Activated CD4-positive, CD25-positive, alpha-beta regulatory T cell treated with anti-CD3 and anti-CD28 coated beads, Interleukin-2, amount 50 U/mL, for 24 hours (primary cell): ENCODE measurements at regions not wholly inside any gene's neighbourhood (a gene's known extent, or its start where the extent isn't known, plus 50 kb on each side); places are given as distances from the start of the nearest gene placed in this dataset.

Source experiments
- ATAC-seq, 2 donors: fragments of 150-1000 bp; cut with Tn5 transposase; one replicate each; pipeline ENCODE4 v1.10.0; 2021; ENCODE audit warnings: mild to moderate bottlenecking in 1 of 2, moderate library complexity in 1 of 2

DNA sequence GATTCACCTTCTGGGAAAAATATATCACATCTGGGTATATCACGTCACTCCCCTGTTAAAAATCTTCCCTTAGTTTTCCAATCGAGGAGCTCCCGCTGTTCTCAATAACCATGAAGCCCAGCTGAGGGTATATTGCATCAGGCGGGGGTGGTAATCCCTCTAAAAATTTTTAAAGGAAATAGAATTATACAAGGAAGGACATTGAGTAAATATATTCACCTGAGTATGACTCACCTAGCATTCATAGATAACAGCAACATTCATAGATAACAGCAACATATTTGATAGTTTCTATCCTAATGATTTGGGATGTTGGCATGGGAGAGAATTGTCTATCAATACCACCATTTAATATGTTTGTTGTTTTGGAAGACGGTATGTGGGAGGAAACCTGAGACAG is 473.6 kb downstream of the RMST start:
- ATAC-seq, result no peak

GRCh38 chr12:97938031-97938430 is 475.4 kb downstream of the RMST start:
- ATAC-seq, result no peak

GRCh38 chr12:97939156-97939555 is 476.6 kb downstream of the RMST start:
- no peak for ATAC-seq

GRCh38 chr12:97940105-97940504 is 477.5 kb downstream of the RMST start:
- ATAC-seq, result no peak

- ATAC-seq, result no peak
Observed at GRCh38 chr12:97940629-97941028, 478.0 kb downstream of the RMST start.

DNA sequence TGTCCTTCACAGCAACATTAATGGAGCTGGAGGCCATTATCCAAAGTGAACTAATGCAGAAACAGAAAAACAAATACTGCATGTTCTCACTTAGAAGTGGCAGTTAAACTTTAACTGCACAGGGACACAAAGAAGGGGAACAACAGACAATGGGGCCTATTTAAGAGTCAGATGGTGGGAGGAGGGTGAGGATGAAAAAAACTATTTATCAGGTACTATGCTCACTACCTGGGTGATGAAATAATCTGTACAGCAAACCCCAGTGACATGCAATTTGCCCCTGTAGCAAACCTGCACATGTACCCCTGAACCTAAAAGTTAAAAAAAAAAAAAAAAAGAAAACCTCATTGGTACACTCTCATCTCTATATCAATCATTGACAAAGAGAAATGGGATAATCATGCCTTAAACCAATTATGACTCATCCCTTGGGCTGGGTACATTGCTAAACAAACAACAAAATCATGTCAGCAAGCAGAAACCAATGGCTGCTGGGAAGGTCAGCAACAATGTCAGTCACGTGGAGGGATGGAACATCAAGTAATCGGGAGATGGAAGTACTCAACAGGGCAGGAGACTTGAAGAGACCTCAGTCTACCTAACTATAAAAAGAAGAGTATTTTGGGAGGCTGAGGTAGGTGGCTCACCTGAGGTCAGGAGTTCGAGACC is 479.2 kb downstream of the RMST start:
- no peak for ATAC-seq

DNA sequence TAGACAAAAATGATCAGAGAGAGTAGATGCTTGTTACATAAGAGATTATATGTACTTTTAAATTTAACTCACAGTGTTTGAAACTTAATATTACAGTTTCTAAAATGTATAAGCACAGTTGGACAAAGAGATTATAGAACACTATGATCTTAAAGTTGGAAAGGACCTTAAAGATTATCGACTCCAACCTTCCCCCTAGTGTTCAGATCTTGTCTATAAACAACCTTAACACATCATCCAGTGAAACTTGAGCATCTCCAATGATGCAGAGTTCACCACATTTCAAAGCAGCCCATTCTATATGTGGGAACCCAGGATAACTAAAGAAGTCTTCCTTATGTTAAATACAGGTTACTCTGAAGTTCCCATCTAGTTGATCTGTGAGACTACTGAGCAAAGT is 480.8 kb downstream of the RMST start:
- no peak for ATAC-seq

- no peak for ATAC-seq
Observed at GRCh38 chr12:97944576-97944975, 482.0 kb downstream of the RMST start.

GRCh38 chr12:97946701-97947100 is 484.1 kb downstream of the RMST start:
- no peak for ATAC-seq

DNA sequence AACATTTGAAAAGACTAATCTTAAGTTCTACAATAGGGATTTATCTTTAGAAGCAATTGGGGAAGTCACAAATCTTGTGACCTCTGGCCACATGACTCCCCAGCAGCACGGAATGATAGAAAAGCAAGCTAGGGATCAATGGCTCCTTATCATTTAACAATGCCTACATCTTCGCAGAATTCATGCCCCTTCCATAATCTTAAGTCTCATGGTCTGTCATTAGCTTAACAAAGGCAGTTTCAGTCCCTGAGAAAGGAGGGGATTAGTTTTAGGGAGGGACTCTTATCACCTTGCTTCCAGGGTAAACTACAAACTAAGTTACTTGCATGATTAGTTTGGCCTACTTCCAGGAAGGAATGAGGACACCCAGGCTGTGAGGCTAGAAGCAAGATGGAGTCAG is 486.0 kb downstream of the RMST start:
- no peak for ATAC-seq

- no peak for ATAC-seq
Observed at GRCh38 chr12:97951239-97951638, 488.6 kb downstream of the RMST start.

- ATAC-seq, result no peak
Observed at GRCh38 chr12:97951717-97952116, 489.1 kb downstream of the RMST start.

DNA sequence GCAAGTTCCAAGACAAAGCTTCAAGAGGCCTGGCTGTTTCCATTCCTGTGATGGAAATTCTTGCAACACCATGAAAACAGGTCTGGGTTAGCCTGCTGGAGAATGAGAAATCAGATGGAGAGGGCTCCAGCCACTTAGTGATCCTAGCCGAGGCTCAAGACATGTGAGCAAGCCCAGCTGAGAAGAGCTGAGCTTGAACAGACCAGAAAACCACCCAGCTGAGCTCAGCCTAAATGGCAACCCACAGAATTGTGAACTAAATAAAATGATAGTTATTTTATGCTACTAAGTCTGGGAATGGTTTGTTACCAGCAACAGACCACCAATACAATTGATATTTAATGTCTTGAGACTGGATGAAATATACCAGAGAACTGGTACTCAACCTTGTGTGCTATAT is 494.5 kb downstream of the RMST start:
- ATAC-seq, result no peak

DNA sequence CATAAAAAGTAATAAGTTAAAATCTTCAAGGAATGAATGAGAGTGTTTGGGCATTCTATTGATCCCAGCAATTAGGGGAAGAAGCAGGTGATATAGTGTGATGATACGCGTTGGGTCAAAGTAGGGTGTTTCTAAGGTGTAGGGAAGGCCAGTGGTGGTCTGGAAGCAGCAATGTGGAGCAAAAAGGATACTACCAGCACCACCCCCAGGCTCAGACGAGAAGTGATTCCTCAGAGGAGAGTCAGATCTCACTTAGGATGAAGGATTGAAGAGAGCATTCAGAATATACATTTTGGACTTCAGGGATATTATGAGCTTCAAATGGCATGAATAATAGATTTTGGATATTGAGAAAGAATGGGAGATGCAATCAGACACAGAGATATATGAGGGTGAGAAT is 497.6 kb downstream of the RMST start:
- no peak for ATAC-seq

- ATAC-seq, result no peak
Observed at GRCh38 chr12:97960741-97961608, 498.4 kb downstream of the RMST start.

- no peak for ATAC-seq
Observed at GRCh38 chr12:97967831-97968230, 505.2 kb downstream of the RMST start.

DNA sequence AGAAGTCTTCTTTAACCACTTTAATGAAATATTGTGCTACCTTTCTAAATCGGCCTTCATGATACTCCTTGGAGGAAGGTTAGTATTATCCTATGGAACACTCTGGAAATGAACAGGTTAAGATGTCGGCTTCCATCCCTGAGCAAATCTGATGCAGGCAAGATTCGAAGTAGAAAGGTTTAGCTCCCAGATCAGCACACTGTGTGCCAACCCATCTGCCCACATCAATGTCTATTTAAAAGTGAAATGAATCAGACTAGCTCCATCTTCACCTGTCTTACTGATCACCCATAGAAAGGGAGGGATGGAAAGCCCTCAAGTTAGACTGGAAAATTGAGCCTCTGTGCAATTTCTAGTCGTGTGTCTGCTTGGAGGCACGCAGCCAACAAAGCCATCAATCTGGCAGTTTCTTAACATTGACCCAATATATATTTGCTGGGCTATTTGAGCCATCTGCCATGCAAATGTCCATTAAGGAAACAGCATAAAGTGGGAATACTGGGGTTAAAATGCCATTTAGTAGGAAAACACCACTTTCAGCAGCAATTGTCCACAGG is 506.1 kb downstream of the RMST start:
- ATAC-seq, result no peak

- no peak for ATAC-seq
Observed at GRCh38 chr12:97977870-97978405, 515.3 kb downstream of the RMST start.

DNA sequence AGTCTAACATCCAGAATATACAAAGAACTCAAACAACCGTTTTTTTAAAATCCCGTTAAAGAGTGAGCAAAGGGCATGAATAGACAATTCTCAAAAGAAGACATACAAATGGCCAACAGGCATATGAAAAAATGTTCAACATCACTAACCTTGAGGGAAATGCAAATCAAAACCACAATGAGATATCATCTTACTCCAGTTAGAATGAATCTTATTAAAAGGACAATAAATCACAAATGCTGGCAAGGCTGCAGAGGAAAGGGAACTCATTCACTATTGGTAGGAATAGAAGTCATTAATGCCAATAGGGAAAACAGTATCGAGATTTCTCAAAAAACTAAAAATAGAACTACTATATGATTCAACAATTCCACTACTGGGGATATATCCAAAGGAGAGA is 520.1 kb downstream of the RMST start:
- no peak for ATAC-seq

GRCh38 chr12:97983796-97984195 is 521.2 kb downstream of the RMST start:
- no peak for ATAC-seq

GRCh38 chr12:97984436-97984835 is 521.8 kb downstream of the RMST start:
- ATAC-seq, result no peak

DNA sequence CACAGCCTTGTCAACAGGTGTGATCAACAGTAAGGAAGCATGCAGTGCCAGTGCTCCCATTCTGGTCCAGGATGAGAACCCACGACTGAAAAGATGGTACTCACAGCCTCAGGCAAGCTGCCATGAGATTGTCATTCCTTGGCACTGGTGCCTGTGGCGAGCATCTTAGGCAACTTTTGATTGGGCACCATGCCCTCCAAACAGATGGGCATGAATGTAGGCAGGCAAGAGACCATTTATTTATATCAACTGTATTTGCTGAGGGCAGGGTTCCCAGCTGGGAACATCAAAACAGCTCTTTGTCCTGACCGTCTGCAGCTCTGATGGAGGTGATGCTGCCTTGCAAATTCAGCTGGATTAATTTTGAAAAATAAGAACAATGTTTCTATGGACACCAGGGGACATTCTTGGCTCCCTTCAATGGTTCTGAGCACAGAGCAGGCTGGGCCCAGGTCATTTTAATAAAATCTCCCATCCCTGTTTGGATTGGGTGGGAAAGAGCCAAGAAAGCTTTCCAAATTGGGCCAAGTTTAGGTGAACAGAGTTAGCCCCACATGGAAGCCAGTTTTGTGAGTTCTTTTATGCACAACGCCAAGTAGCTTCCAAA is 522.5 kb downstream of the RMST start:
- no peak for ATAC-seq

DNA sequence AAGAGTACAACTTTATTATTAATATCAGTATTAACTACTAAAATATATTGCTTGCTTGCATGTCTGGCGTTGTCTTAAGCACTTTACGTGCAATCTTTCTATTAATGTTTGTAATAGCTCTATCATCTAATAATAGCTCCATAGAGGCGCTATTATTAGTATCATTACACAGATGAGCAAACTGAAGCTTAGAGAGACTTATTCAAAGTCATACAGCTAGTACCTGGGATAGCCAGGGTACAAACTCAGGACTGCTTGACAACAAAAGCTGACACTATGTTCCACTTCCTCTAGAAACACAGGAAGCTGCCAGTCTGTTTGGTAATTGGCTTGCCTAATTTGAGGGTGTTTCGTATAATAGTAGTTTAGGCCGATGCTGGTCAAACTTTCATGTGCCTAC is 523.2 kb downstream of the RMST start:
- no peak for ATAC-seq
